ENCODE measurements at regions not wholly inside any gene's neighbourhood (a gene's known extent, or its start where the extent isn't known, plus 50 kb on each side); places are given as distances from the start of the nearest gene placed in this dataset.

GRCh38 chr6:141451511-141452353, 681.0 kb upstream of the GJE1 start:
- Histone ChIP-seq H3K9me3 (replicated peaks; ENCODE audit: control insufficient read depth, insufficient read depth, low read depth, low read length) (no peaks in the 10 kb centered on the region), H3K79me2 (ENCODE audit: control insufficient read depth, insufficient read depth, low read length) (no peaks in the 10 kb centered on the region), H3K27me3 (ENCODE audit: control insufficient read depth in 2 of 2, insufficient read depth in 2 of 2, low read length in 2 of 2) (no peaks in the 10 kb centered on the region), H2AFZ (ENCODE audit: low read depth, low read length) (no peak overlapping the region), H3K4me1 (replicated peaks in 1 of 2; ENCODE audit: control insufficient read depth in 2 of 2, insufficient read depth in 2 of 2, low read length in 2 of 2) (no peaks in the 10 kb centered on the region), H3K27ac (ENCODE audit: extremely low read depth, low read depth, low read length) (no peak overlapping the region), H4K20me1 (replicated peaks; ENCODE audit: control insufficient read depth, insufficient read depth, low read length) (no peaks in the 10 kb centered on the region), H3K4me3 (no peak overlapping the region), H3K9ac (ENCODE audit: insufficient read depth in 1 of 2, low read depth in 2 of 2, low read length in 2 of 2) (no peak overlapping the region), H3K9me1 (ENCODE audit: control insufficient read depth, insufficient read depth, low read length) (no peaks in the 10 kb centered on the region), H3K4me2 (ENCODE audit: insufficient read depth, low read length) (no peak overlapping the region), H3K36me3 (ENCODE audit: control insufficient read depth, insufficient read depth, low read length) (no peaks in the 10 kb centered on the region)
- DNase-seq (ENCODE audit: extremely low read depth in 1 of 4, low spot score in 3 of 4) (no peak), FAIRE-seq (no peak), ATAC-seq (no peak)
- no TSS peak for BruUV-seq (replicated peaks)
- intact Hi-C loops (cut with micrococcal nuclease) (no loop called here), in situ Hi-C loops (cut with MboI) (no loop called here)
- ChIA-PET POLR2A (interaction anchor here (0.6 kb wide), 1 partner anchor 319 kb away, joined by 3 read pairs; no protein-coding TSS in a partner anchor), CTCF (ENCODE audit: low intra/inter-chr PET ratio) (no interaction called here)
- 0% methylated on average over 1 of the region's 1 CpG for WGBS (ENCODE audit: insufficient coverage, low coverage, missing lambda C conversion rate)
- TF ChIP-seq RAD51 (IDR thresholded peaks at IDR 0.05; ENCODE audit: borderline replicate concordance, low read depth), result no peak
- TF ChIP-seq JUND (IDR thresholded peaks at IDR 0.05; ENCODE audit: borderline replicate concordance, low read depth, low read length), result no peak
- TF ChIP-seq JUND (tag; IDR thresholded peaks at IDR 0.05; ENCODE audit: borderline replicate concordance, low read depth, low read length), result no peak
- no peak for TF ChIP-seq TEAD2 (tag; IDR thresholded peaks at IDR 0.05)
- no peak for TF ChIP-seq MYC (IDR thresholded peaks at IDR 0.05; ENCODE audit: low read depth, low read length)
- TF ChIP-seq MYC (CRISPR knock-in tag; IDR thresholded peaks at IDR 0.05; ENCODE audit: borderline replicate concordance, low read depth), result no peak
- TF ChIP-seq ETV6 (IDR thresholded peaks at IDR 0.05; ENCODE audit: borderline replicate concordance in 1 of 2, low read depth in 2 of 2, low read length in 1 of 2), result no peak
- no peak for TF ChIP-seq ETV6 (CRISPR knock-in tag; IDR thresholded peaks at IDR 0.05; ENCODE audit: borderline replicate concordance)
- no peak for TF ChIP-seq DDX20 (tag; IDR thresholded peaks at IDR 0.05; ENCODE audit: low read depth)
- no peak for TF ChIP-seq ZNF274 (IDR thresholded peaks at IDR 0.05; ENCODE audit: borderline replicate concordance, low read depth, low read length)
- no peak for TF ChIP-seq HNRNPK (IDR thresholded peaks at IDR 0.05; ENCODE audit: low read depth, low read length, poor library complexity, severe bottlenecking)
- TF ChIP-seq CHD1 (IDR thresholded peaks at IDR 0.05; ENCODE audit: low read length), result no peak
- no peak for TF ChIP-seq ZNF140 (CRISPR knock-in tag; IDR thresholded peaks at IDR 0.05)
- TF ChIP-seq ZNF696 (CRISPR knock-in tag; conservative IDR thresholded peaks at IDR 0.05), result no peak
- no peak for TF ChIP-seq TEAD1 (CRISPR knock-in tag; IDR thresholded peaks at IDR 0.05)

Measured in K562 (cell line).